AG08395 (cell line): ENCODE measurements at regions not wholly inside any gene's neighbourhood (a gene's known extent, or its start where the extent isn't known, plus 50 kb on each side); places are given as distances from the start of the nearest gene placed in this dataset.

Experiments
- DNase-seq: peaks from one replicate; pipeline ENCODE4 v3.0.0; 2012; ENCODE audit warnings: mixed read lengths, low spot score

GRCh38 chr4:166363198-166363597 lies 490.2 kb downstream of the TLL1 start:
- DNase-seq: no peak

GRCh38 chr4:166366012-166366411 lies 493.0 kb downstream of the TLL1 start:
- DNase-seq: no peak

DNA sequence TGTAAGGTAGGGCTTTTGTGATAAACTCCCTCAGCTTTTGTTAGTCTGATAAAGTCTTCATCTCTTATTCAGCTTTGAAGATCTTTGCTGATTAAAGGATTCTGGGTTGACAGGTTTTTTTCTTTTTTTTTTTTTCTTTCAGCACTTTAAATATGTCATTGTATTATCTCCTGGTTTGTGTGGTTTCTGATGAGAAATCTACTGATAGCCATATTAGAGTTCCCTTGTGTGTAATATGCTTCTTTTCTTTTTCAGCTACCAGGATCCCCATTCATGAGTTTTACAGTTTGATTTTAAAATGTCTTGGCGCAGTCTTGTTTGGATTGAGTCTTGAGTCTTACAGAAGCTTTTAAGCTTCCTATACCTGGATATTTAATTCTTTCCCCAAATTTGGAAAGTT lies 504.5 kb downstream of the TLL1 start:
- DNase-seq: no peak

DNA sequence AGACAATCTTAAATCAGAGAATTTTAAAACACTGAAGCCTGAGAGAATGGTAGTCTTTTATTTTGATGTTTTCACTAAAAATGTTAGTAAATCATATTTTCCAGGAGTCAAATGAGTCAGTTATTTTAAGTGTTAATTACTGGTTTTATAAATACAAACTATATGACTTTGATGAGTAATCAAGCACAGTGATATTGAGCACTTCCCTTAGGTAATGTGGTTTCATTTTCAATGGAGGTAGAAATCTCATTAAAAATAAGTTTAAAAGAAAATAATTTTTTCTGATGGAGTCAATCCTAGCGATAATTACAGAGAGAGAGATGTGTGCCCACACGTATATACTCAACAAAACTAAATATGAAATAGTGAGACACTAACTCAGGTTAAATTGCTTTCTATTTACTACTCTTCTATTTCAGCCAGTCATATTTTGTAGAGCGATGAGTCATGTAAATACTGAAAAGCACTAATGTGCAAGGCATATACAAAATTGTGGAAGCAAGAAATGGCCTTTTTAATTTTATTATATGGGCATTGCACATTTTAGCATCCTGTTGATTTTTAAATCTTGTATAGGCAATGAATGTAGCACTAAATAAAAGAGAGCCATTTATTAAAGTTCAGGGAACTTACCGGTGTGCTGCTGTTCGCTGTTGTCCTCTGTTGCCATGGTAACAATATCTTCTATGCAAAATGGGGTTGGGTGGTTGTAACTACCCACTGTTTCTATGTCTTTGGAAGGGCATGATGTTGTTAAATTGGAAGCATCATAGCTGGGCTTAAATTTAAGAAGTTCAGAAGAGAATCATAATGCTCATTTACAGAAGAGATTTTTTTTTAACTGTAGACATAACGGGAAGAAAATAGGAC lies 513.7 kb downstream of the TLL1 start:
- no peak for DNase-seq

GRCh38 chr4:166391501-166391900 lies 518.5 kb downstream of the TLL1 start:
- DNase-seq: no peak

DNA sequence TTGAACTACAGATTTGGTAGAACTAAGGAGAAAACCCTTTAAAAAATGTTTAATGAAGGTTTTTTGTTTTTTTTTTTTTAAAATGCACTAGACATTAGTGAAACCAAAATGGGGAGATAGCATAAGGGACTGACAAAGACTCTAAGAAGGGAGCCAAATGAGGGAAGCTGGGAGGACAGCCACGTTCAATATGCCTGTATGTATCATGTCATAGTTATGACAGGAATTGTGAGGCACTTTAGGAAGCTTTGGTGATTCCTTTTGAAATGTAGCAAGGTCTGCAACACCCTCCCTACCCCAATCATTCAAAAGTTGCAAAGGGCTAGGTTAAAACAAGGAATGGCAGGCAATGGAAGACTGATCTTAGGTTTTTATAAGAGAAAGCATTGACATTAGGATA lies 526.0 kb downstream of the TLL1 start:
- DNase-seq: no peak

- DNase-seq: no peak
Observed at GRCh38 chr4:166400270-166400894, 527.3 kb downstream of the TLL1 start.

DNA sequence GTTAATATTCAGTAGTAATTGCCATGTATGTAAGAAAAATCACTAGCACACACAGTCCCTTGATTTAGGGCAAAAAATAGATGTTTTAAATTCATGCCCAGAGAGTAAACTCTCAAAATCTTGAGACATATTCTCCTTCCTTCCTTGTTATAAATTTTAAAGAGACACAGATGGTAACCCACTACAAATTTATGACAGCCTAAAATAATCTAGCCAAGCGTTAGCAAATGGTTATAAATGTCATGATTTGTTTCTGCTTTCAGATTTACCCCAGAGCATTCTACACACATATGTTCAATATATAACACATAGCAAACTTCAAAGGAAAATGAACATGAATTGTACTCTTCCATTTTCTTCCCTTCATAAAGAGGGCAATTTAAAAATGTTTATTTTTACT lies 540.3 kb downstream of the TLL1 start:
- no peak for DNase-seq

GRCh38 chr4:166414431-166414830 lies 541.4 kb downstream of the TLL1 start:
- no peak for DNase-seq

- no peak for DNase-seq
Observed at GRCh38 chr4:166415749-166416148, 542.7 kb downstream of the TLL1 start.

- no peak for DNase-seq
Observed at GRCh38 chr4:166421556-166422156, 548.6 kb downstream of the TLL1 start.

DNA sequence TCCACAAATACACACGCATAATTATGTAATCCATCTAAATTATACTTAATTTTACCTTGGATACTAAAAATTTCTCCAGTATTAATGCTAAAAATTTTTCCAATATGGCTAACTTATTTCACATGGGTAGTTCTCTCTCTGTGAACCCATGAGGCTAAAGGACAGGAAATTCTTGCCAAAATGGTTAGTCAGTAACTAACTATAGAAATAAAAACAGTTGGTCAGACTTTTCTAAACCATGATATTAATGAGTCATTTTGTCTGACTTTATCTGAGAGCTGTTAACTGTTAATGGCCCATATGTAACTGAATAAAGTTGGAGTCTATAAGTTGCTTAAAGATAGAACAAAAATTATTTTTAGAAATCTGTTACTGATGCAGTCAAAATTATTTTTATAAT lies 549.4 kb downstream of the TLL1 start:
- DNase-seq: no peak

DNA sequence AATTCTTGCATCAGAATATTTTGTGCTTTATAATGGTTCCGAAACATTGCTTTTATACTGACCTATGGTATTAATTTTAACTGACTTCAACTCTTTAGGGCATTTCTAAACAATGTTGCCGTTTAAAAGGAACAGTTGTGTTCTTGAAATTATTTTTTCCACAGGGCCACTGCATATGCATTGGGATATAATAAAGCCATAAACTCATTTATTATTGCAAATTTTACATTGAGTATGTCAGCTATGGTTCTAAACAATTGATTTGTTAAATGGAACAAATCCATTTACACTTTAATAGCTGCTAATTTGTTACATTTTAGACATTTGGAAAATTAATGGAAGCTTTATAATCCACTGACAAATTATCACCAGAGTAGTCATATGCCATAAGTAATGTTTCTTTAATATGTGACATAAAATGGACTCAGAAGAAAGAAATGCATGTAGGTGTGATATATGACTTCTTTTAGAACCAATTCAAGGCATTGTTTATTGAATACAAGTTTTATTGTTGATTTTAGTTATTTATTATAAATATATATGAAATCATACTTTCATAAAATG lies 553.3 kb downstream of the TLL1 start:
- DNase-seq: no peak

DNA sequence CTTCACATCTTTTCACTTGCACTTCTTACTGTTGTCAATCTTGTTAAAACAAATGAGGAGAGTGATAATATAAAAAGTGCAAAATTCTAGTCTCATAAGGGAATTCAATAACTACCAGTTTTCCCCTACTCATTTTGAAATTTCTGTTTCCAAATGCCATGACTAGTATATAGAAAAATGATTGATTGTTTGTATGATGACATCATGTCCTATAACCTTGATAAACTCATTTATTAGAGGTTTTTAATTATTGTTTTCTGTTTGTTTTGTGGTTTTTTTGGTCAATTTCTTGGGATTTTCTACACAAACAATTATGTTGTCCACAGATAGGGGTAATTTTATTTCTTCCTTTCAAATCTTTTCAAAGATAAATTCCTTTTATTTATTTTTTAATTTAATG lies 559.1 kb downstream of the TLL1 start:
- no peak for DNase-seq

DNA sequence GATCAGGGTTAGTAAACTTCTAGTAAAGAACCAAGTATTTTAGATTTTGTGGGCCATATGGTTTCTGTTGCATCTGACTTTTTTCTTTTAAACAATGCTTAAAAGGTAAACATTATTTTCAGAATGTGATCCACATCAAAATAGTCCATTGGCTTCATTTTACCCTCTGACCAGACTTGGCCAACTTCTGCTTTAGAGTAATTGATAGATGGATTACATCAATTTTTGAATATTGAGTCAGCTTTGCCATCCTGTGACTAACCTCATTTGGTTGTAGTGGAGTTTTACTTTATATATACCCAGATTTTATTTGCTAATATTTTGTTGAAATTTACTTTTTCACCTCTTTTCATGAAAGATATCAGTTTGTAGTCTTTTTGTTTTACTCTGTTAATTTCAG lies 559.8 kb downstream of the TLL1 start:
- DNase-seq: no peak

DNA sequence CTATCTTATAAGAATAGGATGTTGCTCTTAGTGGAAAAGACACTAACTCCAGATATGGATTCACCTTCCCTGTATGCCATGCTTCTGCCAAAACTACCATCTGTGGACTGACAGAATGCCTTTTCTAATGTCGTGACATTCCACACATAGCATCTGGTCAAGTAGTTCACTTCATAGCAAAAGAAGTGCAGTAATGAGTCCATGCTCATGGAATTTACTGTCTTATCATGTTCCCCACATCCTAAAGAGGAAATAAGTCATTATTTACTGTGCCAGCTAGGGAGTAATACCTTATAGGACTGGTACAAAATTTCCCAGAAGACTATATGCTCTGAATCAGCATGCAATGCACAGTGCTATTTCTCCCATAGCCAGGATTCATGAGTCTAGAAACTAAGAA lies 562.4 kb downstream of the TLL1 start:
- DNase-seq: no peak

DNA sequence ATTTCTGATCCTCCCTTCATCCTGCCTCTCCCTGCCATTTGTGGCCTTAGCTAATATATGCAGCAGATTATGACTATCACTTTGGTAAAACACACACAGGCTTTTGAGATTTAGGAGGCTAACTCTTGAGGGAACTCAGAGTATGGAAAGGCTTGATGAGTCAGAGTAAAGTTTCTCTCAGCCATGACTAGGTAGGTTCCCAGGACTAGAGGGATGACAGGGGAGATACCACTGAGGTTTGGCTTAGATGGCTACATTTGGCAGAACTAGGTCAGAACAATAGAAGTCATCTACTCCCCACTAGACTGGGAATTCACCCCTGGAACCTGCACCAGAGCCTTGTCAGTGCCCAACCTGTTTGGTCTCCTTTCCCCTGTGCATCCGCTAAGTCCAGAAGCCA lies 585.7 kb downstream of the TLL1 start:
- DNase-seq: no peak

DNA sequence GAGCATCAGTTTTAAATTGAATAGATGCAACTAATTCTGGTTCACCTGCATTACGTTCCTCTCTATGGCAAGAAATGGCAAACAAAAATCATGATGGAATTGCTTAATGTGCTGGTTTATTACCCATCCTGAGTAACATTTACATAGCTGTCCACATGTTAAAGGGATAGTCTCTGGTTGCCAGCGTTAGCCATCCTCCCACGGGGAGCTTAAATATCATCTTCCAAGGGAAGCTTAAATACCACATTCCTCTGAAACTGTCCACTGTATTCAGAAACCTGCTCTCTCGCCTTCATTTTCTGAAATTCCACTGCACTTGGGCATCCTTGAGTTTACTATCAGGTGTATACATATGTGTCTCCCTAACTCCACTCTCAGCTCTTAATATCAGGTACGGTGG lies 586.6 kb downstream of the TLL1 start:
- no peak for DNase-seq

GRCh38 chr4:166460769-166461550 lies 587.9 kb downstream of the TLL1 start:
- DNase-seq: no peak

GRCh38 chr4:166481055-166481454 lies 608.0 kb downstream of the TLL1 start:
- DNase-seq: no peak

GRCh38 chr4:166481739-166482138 lies 608.7 kb downstream of the TLL1 start:
- DNase-seq: no peak

DNA sequence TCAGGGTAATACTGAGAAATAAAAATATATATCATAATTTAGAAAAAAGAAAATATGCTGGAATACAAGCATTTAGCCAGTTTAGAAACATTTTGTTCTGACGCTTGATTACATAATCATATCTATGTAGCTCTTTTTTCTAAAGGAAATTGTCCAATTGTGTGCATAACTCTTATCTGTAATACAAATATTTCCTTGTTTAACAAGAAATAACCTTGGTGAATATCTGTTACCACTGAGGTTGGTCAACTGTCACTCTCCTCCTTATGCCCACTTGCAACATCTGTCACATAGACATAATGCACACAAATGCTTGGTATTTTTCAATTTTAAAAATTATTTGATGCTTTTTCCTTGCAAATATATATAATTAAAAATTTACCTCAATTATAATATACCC lies 609.7 kb downstream of the TLL1 start:
- no peak for DNase-seq
